Smooth muscle cell (in vitro differentiated cells): ENCODE measurements at regions not wholly inside any gene's neighbourhood (a gene's known extent, or its start where the extent isn't known, plus 50 kb on each side); places are given as distances from the start of the nearest gene placed in this dataset.

Experiments
- DNase-seq: peaks from one replicate; lab custom pipeline; 2025; ENCODE audit not compliant: unreplicated experiment; lab: John Stamatoyannopoulos, UW
- H2AFZ ChIP-seq: fragments of 200-600 bp; sonication (generic); 2 replicates; pipeline ENCODE4 v1.6.0; 2016; ENCODE audit warnings: antibody characterized with exemption, low read depth, mild to moderate bottlenecking
- H3F3A ChIP-seq: fragments of 200-600 bp; sonication (generic); 2 replicates; pipeline ENCODE4 v1.6.0; 2017; ENCODE audit warnings: antibody characterized with exemption, low read depth
- H3K27ac ChIP-seq: fragments of 200-600 bp; sonication (generic); 2 replicates; pipeline ENCODE4 v1.5.1; 2016; ENCODE audit warnings: low read depth, mild to moderate bottlenecking
- H3K27me3 ChIP-seq: fragments of 200-600 bp; sonication (generic); 2 replicates; pipeline ENCODE4 v1.6.1; 2016; ENCODE audit warnings: low read depth, mild to moderate bottlenecking
- H3K36me3 ChIP-seq: fragments of 200-600 bp; sonication (generic); 2 replicates; pipeline ENCODE4 v1.5.1; 2016; ENCODE audit warnings: low read depth
- H3K4me1 ChIP-seq: fragments of 200-600 bp; sonication (generic); 2 replicates; pipeline ENCODE4 v1.5.1; 2016; ENCODE audit warnings: low read depth
- H3K4me2 ChIP-seq: fragments of 200-600 bp; sonication (generic); 2 replicates; pipeline ENCODE4 v1.6.0; 2016; ENCODE audit warnings: mild to moderate bottlenecking
- H3K4me3 ChIP-seq: fragments of 200-600 bp; sonication (generic); 2 replicates; pipeline ENCODE4 v1.5.1; 2016; ENCODE audit warnings: mild to moderate bottlenecking
- H3K79me2 ChIP-seq: fragments of 200-600 bp; sonication (generic); 2 replicates; pipeline ENCODE4 v1.6.0; 2016; ENCODE audit warnings: low read depth, mild to moderate bottlenecking
- H3K9ac ChIP-seq: fragments of 200-600 bp; sonication (generic); 2 replicates; pipeline ENCODE4 v1.6.0; 2016; ENCODE audit warnings: low read depth
- H3K9me3 ChIP-seq: fragments of 200-600 bp; sonication (generic); replicated peaks from 2 replicates; pipeline ENCODE4 v1.5.1; 2016; ENCODE audit warnings: low read depth
- H4K20me1 ChIP-seq: fragments of 200-600 bp; sonication (generic); 2 replicates; pipeline ENCODE4 v1.6.0; 2016; ENCODE audit warnings: low read depth
- WGBS: methylation state at CpG from one replicate; pipeline ENCODE4 v1.1.7; 2016; ENCODE audit warnings: low lambda C conversion rate; 5-methylcytosine and 5-hydroxymethylcytosine counted together
- TF ChIP-seq, protein P1 (sequence below): fragments of 200-600 bp; sonication (generic); IDR thresholded peaks from 2 replicates; pipeline ENCODE4 v1.5.1; 2017; ENCODE audit warnings: borderline replicate concordance, mild to moderate bottlenecking, antibody characterized with exemption; ENCODE audit not compliant: insufficient read depth, poor library complexity, severe bottlenecking

DNA sequence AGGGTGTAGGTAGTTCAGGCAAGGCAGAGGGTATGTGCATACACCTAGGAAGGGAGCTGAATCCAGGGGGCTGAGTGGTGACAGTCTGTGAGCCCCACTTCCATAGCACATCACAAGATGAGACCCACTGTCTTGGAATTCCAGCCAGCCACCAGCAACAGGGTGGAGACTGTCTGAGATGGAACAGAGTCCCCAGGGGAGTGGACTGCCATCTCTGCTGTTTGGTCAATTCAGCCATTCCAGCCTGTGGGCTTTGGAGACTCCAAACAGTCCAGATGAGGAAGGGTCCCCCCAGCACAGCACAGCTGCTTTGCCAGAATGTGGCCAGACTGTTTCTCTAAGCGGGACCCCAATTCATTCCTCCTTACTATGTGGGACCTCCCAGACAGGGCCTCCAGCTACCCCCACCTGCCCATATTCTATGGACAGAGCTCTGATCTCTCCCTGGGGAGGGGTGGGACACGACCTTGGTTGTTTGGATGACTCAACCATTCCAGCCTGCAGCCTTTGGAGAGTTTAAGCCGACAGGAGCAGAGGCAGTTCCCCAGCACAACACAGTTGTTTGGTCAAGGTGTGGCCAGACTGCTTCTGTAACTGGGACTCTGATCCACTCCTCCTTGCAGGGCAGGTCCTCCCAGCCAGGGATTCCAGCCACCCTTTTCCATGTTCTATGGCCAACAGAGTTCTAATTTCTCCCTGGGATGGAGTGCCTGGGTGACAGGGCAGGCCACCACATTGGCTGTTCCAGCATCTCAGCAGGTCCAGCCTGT, 178.0 kb downstream of the RND3 start:
- 51% methylated on average over 3 of the region's 3 CpGs for WGBS
- TF ChIP-seq, protein P1, sequence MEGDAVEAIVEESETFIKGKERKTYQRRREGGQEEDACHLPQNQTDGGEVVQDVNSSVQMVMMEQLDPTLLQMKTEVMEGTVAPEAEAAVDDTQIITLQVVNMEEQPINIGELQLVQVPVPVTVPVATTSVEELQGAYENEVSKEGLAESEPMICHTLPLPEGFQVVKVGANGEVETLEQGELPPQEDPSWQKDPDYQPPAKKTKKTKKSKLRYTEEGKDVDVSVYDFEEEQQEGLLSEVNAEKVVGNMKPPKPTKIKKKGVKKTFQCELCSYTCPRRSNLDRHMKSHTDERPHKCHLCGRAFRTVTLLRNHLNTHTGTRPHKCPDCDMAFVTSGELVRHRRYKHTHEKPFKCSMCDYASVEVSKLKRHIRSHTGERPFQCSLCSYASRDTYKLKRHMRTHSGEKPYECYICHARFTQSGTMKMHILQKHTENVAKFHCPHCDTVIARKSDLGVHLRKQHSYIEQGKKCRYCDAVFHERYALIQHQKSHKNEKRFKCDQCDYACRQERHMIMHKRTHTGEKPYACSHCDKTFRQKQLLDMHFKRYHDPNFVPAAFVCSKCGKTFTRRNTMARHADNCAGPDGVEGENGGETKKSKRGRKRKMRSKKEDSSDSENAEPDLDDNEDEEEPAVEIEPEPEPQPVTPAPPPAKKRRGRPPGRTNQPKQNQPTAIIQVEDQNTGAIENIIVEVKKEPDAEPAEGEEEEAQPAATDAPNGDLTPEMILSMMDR: no peak
- H3K4me2 ChIP-seq: no peak overlapping the region

DNA sequence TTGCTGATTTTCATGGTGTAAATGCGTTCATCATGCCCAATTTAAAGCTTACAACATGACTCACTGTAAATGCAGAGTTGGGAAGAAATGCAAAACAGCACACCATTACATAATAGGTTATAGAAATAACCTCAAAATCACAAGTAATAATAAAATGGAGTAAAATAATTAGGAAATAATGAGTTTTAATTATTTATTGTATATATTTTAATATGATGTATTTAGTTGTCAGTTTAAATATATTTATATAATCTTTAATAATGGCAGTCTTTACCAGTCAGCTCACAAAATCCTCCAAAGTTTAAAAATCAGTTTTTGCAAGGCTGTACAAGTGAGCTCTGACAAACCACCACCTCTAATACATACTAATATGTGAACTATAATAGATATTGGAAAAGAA, 180.2 kb downstream of the RND3 start:
- no peaks in the 10 kb centered on the region for H3K4me1 ChIP-seq
- H3K4me2 ChIP-seq: no peak overlapping the region
- TF ChIP-seq, protein P1: no peak
- no peaks in the 10 kb centered on the region for H3K27me3 ChIP-seq
- H3K36me3 ChIP-seq: no peaks in the 10 kb centered on the region
- no peaks in the 10 kb centered on the region for H4K20me1 ChIP-seq
- no peaks in the 10 kb centered on the region for H3F3A ChIP-seq
- DNase-seq: no peak
- no peak overlapping the region for H2AFZ ChIP-seq
- H3K79me2 ChIP-seq: no peaks in the 10 kb centered on the region
- peaks cover 10% of the 10 kb centered on the region for H3K9me3 ChIP-seq
- 82% methylated on average over 1 of the region's 1 CpG for WGBS
- no peak overlapping the region for H3K4me3 ChIP-seq
- no peak overlapping the region for H3K27ac ChIP-seq
- no peak overlapping the region for H3K9ac ChIP-seq

More for the DNA sequence above, 178.0 kb downstream of the RND3 start:
- Histone ChIP-seq H4K20me1 (no peaks in the 10 kb centered on the region), H3K4me1 (no peaks in the 10 kb centered on the region), H3K9me3 (peaks cover 4% of the 10 kb centered on the region), H3F3A (no peaks in the 10 kb centered on the region), H3K4me3 (no peak overlapping the region), H3K27ac (no peak overlapping the region), H3K9ac (no peak overlapping the region), H3K27me3 (no peaks in the 10 kb centered on the region), H3K79me2 (no peaks in the 10 kb centered on the region), H2AFZ (no peak overlapping the region), H3K36me3 (no peaks in the 10 kb centered on the region)
- DNase-seq: no peak

- TF ChIP-seq, protein P1: no peak
- H3K4me1 ChIP-seq: no peaks in the 10 kb centered on the region
- no peaks in the 10 kb centered on the region for H3K79me2 ChIP-seq
- DNase-seq: no peak
- no peak overlapping the region for H3K4me3 ChIP-seq
- peaks cover 10% of the 10 kb centered on the region for H3K9me3 ChIP-seq
- no peaks in the 10 kb centered on the region for H4K20me1 ChIP-seq
- 97% methylated on average over 1 of the region's 1 CpG for WGBS
- H3K9ac ChIP-seq: no peak overlapping the region
- H2AFZ ChIP-seq: no peak overlapping the region
- H3K27me3 ChIP-seq: no peaks in the 10 kb centered on the region
- no peak overlapping the region for H3K27ac ChIP-seq
- no peaks in the 10 kb centered on the region for H3F3A ChIP-seq
- H3K4me2 ChIP-seq: no peak overlapping the region
- H3K36me3 ChIP-seq: no peaks in the 10 kb centered on the region
These were observed 184.2 kb downstream of the RND3 start for GRCh38 chr2:150303281-150303680.
